ENCODE measurements at regions not wholly inside any gene's neighbourhood (a gene's known extent, or its start where the extent isn't known, plus 50 kb on each side); places are given as distances from the start of the nearest gene placed in this dataset.

- TF ChIP-seq POLR2A (IDR thresholded peaks at IDR 0.05; ENCODE audit: low read depth, low read length) (no peak), POLR2AphosphoS5 (IDR thresholded peaks at IDR 0.05; ENCODE audit: low read depth, low read length) (no peak)
Observed at GRCh38 chr4:171203425-171203824, 609.8 kb upstream of the GALNTL6 start.
